CD14-positive monocyte (primary cell): ENCODE measurements at regions not wholly inside any gene's neighbourhood (a gene's known extent, or its start where the extent isn't known, plus 50 kb on each side); places are given as distances from the start of the nearest gene placed in this dataset.

Source experiments
- DNase-seq, 3 donors: peaks; one replicate each; pipeline ENCODE4 v3.0.0-alpha.2; 2011 to 2022
- H2AFZ ChIP-seq: 2 replicates; pipeline ENCODE4 v1.6.0; 2012; ENCODE audit warnings: mild to moderate bottlenecking, low read depth, low read length, inconsistent platforms; ENCODE audit not compliant: insufficient read depth, poor library complexity, severe bottlenecking
- H3K27ac ChIP-seq, 2 donors: 1 replicate in 1 of 2; 2 replicates in 1 of 2; pipeline ENCODE4 v1.5.1; 2012 to 2013; ENCODE audit warnings: low read length in 2 of 2, control low read depth in 1 of 2, inconsistent platforms in 1 of 2, low read depth in 1 of 2, mild to moderate bottlenecking in 1 of 2
- H3K27me3 ChIP-seq, 2 donors: one replicate each; pipeline versions ENCODE4 v1.6.0 to v1.6.1; 2011 to 2013; ENCODE audit warnings: low read length in 2 of 2; ENCODE audit not compliant: control insufficient read depth in 2 of 2, insufficient read depth in 2 of 2
- H3K36me3 ChIP-seq, 2 donors: replicated peaks in 1 of 2; 1 replicate in 1 of 2; 2 replicates in 1 of 2; pipeline versions ENCODE4 v1.5.1 to v1.6.1; 2012 to 2013; ENCODE audit warnings: low read length in 2 of 2, control low read depth in 1 of 2, inconsistent platforms in 1 of 2, mild to moderate bottlenecking in 1 of 2; ENCODE audit not compliant: insufficient read depth in 2 of 2, control insufficient read depth in 1 of 2
- H3K4me1 ChIP-seq, 2 donors: 1 replicate in 1 of 2; 2 replicates in 1 of 2; pipeline versions ENCODE4 v1.5.1 to v1.6.1; 2012 to 2013; ENCODE audit warnings: low read length in 2 of 2, control low read depth in 1 of 2, inconsistent platforms in 1 of 2, mild to moderate bottlenecking in 1 of 2, moderate library complexity in 1 of 2; ENCODE audit not compliant: insufficient read depth in 2 of 2, control insufficient read depth in 1 of 2
- H3K4me2 ChIP-seq: replicated peaks from 2 replicates; pipeline ENCODE3; 2012; ENCODE audit warnings: low read length, moderate library complexity, mild to moderate bottlenecking; ENCODE audit not compliant: poor library complexity, severe bottlenecking; ENCODE audit errors: extremely low read depth
- H3K4me3 ChIP-seq, 3 experiments: fragments of 200-600 bp in 1 of 3; sonication (generic) in 1 of 3; replicated peaks in 1 of 3; 1 replicate in 2 of 3; 2 replicates in 1 of 3; pipeline ENCODE4 v1.5.1; 2011 to 2013; ENCODE audit warnings: low read length in 3 of 3, mild to moderate bottlenecking in 3 of 3, control low read depth in 2 of 3, low read depth in 2 of 3, inconsistent platforms in 1 of 3, moderate library complexity in 1 of 3
- H3K79me2 ChIP-seq: 2 replicates; pipeline ENCODE4 v1.6.0; 2012; ENCODE audit warnings: mild to moderate bottlenecking, control low read depth, inconsistent platforms, low read length, moderate library complexity; ENCODE audit not compliant: insufficient read depth
- H3K9ac ChIP-seq: 2 replicates; pipeline ENCODE4 v1.6.0; 2017; ENCODE audit warnings: low read length, mild to moderate bottlenecking; ENCODE audit not compliant: insufficient read depth, poor library complexity, severe bottlenecking
- H3K9me3 ChIP-seq, 2 donors: replicated peaks in 1 of 2; 1 replicate in 1 of 2; 2 replicates in 1 of 2; pipeline versions ENCODE4 v1.5.1 to v1.6.1; 2012 to 2013; ENCODE audit warnings: low read length in 2 of 2, control low read depth in 1 of 2; ENCODE audit not compliant: control insufficient read depth in 1 of 2, insufficient read depth in 1 of 2
- H4K20me1 ChIP-seq: 2 replicates; pipeline ENCODE4 v1.6.0; 2012; ENCODE audit warnings: mild to moderate bottlenecking, low read length, control low read depth, moderate library complexity; ENCODE audit not compliant: insufficient read depth
- H3K27ac Mint-ChIP-seq, 7 donors: one replicate each; pipeline ENCODE4 v1.8.0; 2020; ENCODE audit warnings: mild to moderate bottlenecking in 7 of 7, mixed read lengths in 7 of 7, moderate library complexity in 6 of 7, inconsistent platforms in 2 of 7
- H3K27me3 Mint-ChIP-seq, 3 donors: one replicate each; pipeline ENCODE4 v1.8.0; 2021 to 2022; ENCODE audit warnings: low read depth in 3 of 3, mild to moderate bottlenecking in 3 of 3, mixed read lengths in 3 of 3, moderate library complexity in 3 of 3, inconsistent platforms in 1 of 3
- H3K36me3 Mint-ChIP-seq, 2 donors: one replicate each; pipeline ENCODE4 v1.8.0; 2020; ENCODE audit warnings: mixed read lengths in 2 of 2, inconsistent platforms in 1 of 2, mild to moderate bottlenecking in 1 of 2
- H3K4me1 Mint-ChIP-seq: one replicate; pipeline ENCODE4 v1.8.0; 2020; ENCODE audit warnings: mild to moderate bottlenecking, mixed read lengths
- H3K4me3 Mint-ChIP-seq, 2 donors: one replicate each; pipeline ENCODE4 v1.8.0; 2020; ENCODE audit warnings: mild to moderate bottlenecking in 2 of 2, mixed read lengths in 2 of 2, moderate library complexity in 1 of 2
- H3K9me3 Mint-ChIP-seq, 7 donors: one replicate each; pipeline ENCODE4 v1.8.0; 2020 to 2022; ENCODE audit warnings: mixed read lengths in 7 of 7, mild to moderate bottlenecking in 6 of 7, moderate library complexity in 6 of 7, inconsistent platforms in 2 of 7
- CTCF ChIP-seq: fragments of 200-600 bp; IDR thresholded peaks from one replicate; pipeline ENCODE4 v1.8.0; 2022; ENCODE audit warnings: antibody characterized with exemption, mild to moderate bottlenecking
- WGBS: methylation state at CpG from one replicate; pipeline ENCODE4 v1.1.5; 2013; ENCODE audit warnings: missing lambda C conversion rate; ENCODE audit not compliant: insufficient coverage; 5-methylcytosine and 5-hydroxymethylcytosine counted together
- intact Hi-C, 2 donors: fragments of 100-400 bp; cut with micrococcal nuclease; formaldehyde crosslinking; loops; one replicate each; pipeline versions ENCODE4 v1.15.0 to v1.15.1; 2023

DNA sequence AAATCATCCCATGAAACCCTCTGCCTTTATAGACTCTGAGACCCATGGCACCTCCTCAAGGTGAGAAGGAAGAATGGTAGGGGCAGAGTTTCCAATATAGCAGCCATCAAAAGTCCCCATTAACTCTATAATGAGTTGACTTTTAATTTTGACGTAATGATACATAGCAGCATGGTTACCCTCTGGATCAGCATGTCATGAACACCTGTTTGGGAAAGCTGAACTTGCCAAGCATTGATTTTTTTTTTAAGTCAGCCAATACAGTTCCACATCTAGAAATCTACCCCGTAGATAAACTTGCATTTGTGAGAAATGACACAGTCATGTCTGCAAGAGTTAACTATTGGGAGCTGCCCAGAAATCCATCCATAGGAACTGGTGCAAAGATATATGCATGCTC, 191.8 kb downstream of the TMEM114 start:
- H3K4me3 Mint-ChIP-seq: no peak overlapping the region
- no peak overlapping the region for H3K4me2 ChIP-seq
- no peak overlapping the region for H3K4me3 ChIP-seq
- H2AFZ ChIP-seq: no peak overlapping the region
- no peaks in the 10 kb centered on the region for H3K36me3 ChIP-seq
- intact Hi-C loops: no loop called here
- no peak for TF ChIP-seq CTCF
- no peaks in the 10 kb centered on the region for H3K27me3 ChIP-seq
- H3K9me3 Mint-ChIP-seq: peaks cover 0 to 10% (median 2%) of the 10 kb centered on the region in 7 donors
- no peak overlapping the region for H3K9ac ChIP-seq
- H3K4me1 ChIP-seq: no peaks in the 10 kb centered on the region
- H3K79me2 ChIP-seq: no peaks in the 10 kb centered on the region
- H3K9me3 ChIP-seq: no peaks in the 10 kb centered on the region
- DNase-seq: no peak
- no peaks in the 10 kb centered on the region for H3K36me3 Mint-ChIP-seq
- H3K27ac ChIP-seq: no peak overlapping the region
- H3K27ac Mint-ChIP-seq: no peak overlapping the region
- no peaks in the 10 kb centered on the region for H4K20me1 ChIP-seq
- no peaks in the 10 kb centered on the region for H3K4me1 Mint-ChIP-seq
- peaks cover 0 to 5% (median 2%) of the 10 kb centered on the region in 3 donors for H3K27me3 Mint-ChIP-seq
- 83% methylated on average over 1 of the region's 2 CpGs for WGBS

DNA sequence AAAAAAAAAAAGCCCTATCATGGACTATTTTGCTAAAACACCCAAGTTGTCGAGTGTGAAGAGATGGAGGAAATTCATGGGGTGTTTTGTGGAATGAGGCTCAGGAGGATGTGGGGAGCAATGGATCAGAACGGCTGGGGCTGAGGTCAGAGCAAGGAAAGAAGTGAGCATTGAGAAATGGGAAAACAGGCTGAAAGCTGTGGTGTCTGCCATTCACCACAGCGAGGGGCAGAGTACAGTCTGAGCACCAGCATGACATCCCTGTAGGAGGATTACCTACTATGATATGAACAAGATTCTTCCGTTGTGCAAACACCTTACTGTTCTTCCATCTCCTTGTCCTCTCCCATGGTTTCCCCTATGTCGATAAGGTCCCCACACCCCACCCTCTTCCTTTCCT, 193.1 kb downstream of the TMEM114 start:
- H2AFZ ChIP-seq: no peak overlapping the region
- H3K27ac Mint-ChIP-seq: no peak overlapping the region
- intact Hi-C loops: no loop called here
- H3K4me3 ChIP-seq: no peak overlapping the region
- no peak for DNase-seq
- H3K9me3 ChIP-seq: no peaks in the 10 kb centered on the region
- no peaks in the 10 kb centered on the region for H3K36me3 ChIP-seq
- no peaks in the 10 kb centered on the region for H4K20me1 ChIP-seq
- TF ChIP-seq CTCF: no peak
- no peak overlapping the region for H3K4me3 Mint-ChIP-seq
- H3K79me2 ChIP-seq: no peaks in the 10 kb centered on the region
- no peaks in the 10 kb centered on the region for H3K4me1 ChIP-seq
- peaks cover 0 to 4% (median 2%) of the 10 kb centered on the region in 3 donors for H3K27me3 Mint-ChIP-seq
- H3K9me3 Mint-ChIP-seq: peaks cover 0 to 10% (median 4%) of the 10 kb centered on the region in 7 donors
- H3K4me2 ChIP-seq: no peak overlapping the region
- H3K36me3 Mint-ChIP-seq: no peaks in the 10 kb centered on the region
- H3K27ac ChIP-seq: no peak overlapping the region
- no peaks in the 10 kb centered on the region for H3K4me1 Mint-ChIP-seq
- 49% methylated on average over 3 of the region's 5 CpGs for WGBS
- no peaks in the 10 kb centered on the region for H3K27me3 ChIP-seq
- no peak overlapping the region for H3K9ac ChIP-seq
